ENCODE measurements at regions not wholly inside any gene's neighbourhood (a gene's known extent, or its start where the extent isn't known, plus 50 kb on each side); places are given as distances from the start of the nearest gene placed in this dataset.

DNA sequence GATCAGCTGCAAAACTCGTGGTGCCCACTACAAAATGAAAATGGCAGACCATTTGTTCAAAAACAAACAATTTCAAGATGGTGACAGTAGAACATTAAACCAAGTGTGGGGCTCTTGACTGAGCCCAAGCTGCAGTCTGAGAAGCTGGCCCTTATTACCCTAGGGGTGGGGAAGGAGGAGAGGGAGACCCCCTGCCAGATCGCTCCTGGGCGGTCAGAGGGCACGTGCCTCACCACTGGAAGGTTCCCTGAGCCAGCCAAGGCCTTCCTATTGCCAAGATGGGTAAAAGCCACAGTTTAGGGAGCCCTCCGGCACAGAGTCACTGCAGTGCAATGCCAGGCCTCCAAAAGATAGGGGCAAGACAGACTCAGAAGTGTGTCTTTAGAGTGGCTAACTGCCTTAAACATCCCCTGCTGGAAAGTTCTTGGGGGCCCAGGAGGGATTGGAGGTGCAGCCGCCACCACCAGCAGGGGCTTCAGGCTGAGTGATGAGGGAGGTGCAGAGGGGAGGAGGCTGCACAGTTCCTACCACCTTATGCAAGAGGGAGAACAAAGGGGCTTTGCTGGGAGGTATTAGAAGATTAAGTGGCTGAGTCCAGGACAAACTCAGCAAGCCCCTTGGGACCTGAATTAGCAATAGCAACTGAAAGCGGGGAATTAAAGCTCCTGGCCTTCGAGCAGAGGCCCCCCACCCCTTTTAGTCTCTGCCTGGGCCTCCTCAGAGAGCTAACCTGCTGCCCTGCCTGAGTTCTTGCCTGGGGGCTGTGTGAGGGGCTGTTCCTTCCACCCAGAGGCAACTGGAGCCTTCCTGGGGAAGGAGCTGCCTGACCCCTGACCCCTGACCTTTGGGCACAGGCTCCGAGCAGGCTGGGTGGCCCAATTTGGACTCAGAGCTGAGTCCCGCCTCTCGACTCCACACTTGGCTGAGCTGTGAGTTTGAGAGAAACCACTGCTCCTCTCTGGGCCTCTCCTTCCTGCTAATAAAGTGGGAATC is 88.4 kb downstream of the VEGFA start:
- no peak for DNase-seq

GRCh38 chr6:43856005-43856765 is 86.2 kb downstream of the VEGFA start:
- DNase-seq: no peak

GRCh38 chr6:43855247-43855646 is 85.2 kb downstream of the VEGFA start:
- DNase-seq: no peak

DNA sequence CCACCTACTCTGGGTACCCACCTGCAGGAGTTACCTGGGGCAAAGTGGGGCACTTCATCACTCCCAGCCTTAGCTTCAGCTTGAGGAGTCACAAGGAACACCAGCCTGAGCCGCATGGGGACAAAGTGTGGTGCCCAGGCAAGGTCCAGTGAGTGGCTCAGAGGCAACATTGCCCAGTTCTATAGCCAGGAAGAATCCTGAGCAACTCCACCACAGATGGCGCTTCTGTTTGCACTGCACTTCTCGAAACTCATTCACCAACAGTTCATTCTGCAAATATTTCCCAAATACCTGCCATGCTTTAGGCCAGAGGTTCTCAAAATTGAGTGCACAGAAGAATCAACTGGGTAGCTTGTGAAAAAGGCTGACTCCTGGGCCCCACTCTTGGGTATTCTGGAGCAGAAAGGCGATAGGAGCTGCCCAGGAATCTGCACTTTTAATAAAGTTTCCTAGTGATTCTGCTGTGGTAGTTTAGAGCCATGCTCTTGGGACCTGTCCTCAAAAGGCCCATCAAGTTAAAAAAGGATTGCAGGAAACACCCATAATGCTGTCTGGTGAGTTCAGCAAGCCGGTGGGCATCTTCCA is 83.1 kb downstream of the VEGFA start:
- no peak for DNase-seq

GRCh38 chr6:43852350-43852864 is 82.4 kb downstream of the VEGFA start:
- no peak for DNase-seq

DNA sequence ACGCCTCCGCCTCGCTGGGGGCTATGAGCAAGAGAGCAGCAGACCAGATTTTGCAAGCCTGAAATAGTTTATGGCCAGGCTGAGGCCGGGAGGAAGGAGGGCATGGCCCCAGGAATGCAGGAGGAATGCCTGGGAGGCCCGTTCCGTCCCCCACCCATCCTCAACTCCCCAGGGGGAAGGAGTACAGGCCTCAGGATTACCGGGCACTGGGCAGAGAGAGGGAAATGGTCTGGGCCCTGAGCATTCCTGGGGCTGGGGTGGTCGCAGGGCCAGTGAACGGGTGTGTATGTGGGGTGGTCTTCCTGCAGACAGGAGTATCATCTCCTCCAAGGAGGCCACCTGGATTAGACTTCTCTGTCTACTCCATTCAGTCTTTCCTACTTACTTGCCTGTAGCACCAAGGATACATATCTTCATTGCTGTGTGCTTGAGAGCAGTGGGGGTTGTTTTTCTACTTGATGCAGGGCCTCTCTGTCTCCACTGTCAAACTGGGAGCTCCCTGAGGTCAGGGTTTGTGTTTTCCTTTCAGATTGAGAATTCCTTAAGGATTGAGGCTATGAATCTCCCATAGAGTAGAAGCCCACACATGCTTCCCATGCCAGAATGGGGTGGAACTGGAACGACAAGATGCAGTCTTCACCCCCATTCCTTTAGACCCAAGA is 81.3 kb downstream of the VEGFA start:
- DNase-seq: no peak

- no peak for DNase-seq
These were observed 80.5 kb downstream of the VEGFA start for GRCh38 chr6:43850314-43851203.

DNA sequence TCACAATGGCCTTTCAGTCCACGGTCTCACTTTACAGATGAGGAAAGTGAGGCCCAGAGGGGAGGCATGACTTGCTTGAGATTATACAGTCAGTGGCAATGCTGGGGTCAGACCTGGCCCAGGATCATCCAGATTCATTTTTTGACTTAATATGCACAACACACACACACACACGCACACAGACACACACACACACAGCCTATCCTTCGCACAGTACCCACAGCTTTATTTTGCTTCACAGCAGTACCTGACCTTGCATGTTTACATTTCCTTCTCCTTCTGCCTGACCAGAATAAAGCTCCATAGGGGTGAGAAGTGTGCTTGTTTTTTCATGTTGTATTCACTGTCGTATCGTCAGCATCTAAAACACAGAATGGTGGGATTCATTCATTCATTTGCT is 79.8 kb downstream of the VEGFA start:
- no peak for DNase-seq

DNA sequence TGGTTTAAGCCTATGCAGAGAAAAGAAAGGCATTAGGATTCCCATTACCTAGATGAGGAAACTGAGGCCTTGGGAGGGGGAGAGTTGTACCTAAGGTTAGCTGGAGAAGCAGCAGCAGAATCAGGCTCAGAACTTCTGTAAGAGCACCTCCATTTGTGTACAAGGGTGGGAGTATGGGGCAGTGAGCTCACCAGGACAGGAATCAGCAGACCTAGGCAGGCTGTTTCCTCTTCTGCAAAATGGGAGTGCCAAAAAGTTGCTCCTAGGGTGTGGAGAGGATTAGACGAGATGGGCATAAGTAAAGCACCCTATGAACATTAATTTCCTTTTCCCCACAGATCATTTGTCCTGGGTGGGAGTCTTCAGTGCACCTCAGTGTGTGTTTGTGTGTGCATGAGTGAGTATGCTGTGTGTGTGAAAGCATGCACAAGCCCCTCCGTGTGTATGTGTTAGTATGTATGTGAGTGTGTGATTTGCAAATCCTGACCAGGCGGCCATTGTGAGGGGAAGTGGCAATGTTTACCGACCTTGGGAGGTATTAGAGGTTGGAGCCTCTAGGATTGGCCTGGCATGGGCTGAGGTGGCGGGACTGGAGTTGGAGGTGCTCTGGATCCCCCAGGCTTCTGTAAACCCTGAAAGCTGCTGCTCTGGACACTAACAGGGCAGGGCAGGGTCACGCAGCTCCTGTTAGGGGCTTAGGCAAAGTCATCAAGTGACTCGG is 78.8 kb downstream of the VEGFA start:
- DNase-seq: no peak

GRCh38 chr6:43847741-43848630 is 78.0 kb downstream of the VEGFA start:
- DNase-seq: no peak

DNA sequence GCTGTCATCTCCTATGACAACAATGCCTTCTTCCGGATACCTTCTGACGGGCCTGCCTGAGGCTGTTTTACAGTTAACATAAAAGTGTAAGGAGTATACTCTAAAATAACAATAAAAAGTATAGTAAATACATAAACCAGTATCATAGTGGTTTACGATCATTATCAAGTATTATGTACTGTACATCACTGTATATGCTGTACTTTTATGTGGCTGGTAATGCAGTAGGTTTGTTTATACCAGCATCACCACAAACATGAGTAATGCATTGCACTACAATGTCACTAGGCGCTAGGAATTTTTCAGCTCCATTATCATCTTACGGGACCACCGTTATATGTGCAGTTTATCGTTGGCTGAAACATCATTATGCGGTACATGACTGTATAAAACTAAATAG is 76.5 kb downstream of the VEGFA start:
- no peak for DNase-seq

DNA sequence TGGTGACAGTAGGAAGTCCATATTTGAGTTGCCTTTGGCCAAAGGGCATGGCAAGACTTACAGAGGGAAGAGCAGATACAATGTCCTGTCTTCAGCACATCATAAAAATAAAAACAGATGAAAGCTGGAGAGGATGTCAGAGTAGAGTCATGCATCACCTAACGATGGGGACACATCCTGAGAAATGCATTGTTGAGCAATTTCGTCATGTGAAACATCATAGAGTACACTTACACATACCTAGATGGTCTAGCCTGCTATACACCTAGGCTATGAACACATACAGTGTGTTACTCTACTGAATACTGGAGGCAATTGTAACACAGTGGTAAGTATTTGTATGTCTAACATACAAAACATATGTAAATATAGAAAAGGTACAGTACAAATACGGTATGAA is 75.6 kb downstream of the VEGFA start:
- no peak for DNase-seq

DNA sequence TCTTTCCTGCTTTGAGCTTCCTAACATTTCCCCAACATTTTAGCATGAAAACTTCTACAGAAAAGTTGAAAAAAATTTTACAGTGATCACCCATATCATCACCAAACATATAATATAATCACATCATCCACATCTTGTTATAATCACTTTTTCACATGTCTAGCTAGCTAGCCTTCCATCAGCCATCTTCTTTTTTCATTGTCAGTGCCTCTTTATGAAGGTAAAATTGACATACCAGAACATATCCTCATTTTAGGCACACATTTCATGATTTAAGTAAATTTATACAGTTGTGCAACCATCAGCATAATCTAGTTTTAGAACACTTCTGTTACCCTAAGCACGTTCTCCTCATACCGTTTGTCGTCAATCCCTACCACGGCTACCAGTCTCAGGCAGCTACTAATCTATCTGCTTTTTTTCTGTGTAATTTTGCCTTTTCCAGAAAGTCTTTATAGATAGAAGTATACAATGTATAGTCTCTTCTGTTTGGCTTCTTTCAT is 73.7 kb downstream of the VEGFA start:
- DNase-seq: no peak

DNA sequence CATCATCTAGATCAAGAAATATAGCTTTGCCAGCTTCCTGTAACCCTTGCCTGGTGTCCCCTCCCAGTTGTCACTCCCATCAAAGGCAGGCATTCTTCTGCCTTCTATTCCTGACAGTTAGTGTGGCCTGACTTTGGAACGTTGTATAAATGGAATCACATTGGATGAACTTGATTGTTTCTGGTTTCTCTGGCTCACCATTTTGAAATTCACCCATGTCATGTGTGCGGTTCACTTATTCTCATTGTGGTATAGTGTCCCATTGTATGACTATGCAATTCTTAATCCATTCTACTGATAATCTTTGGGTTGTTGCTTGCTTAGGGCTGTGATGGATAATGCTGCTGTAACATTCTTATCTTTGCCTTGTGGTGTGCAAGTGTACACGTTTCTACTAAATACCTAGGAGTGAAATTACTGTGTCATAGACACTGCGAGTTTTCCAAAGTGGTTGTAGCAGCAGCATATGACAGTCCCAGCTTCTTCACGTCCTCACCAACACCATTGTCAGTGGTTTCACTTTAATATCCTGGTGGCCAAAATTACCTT is 73.2 kb downstream of the VEGFA start:
- no peak for DNase-seq

GRCh38 chr6:43842231-43842794 is 72.3 kb downstream of the VEGFA start:
- DNase-seq: no peak

DNA sequence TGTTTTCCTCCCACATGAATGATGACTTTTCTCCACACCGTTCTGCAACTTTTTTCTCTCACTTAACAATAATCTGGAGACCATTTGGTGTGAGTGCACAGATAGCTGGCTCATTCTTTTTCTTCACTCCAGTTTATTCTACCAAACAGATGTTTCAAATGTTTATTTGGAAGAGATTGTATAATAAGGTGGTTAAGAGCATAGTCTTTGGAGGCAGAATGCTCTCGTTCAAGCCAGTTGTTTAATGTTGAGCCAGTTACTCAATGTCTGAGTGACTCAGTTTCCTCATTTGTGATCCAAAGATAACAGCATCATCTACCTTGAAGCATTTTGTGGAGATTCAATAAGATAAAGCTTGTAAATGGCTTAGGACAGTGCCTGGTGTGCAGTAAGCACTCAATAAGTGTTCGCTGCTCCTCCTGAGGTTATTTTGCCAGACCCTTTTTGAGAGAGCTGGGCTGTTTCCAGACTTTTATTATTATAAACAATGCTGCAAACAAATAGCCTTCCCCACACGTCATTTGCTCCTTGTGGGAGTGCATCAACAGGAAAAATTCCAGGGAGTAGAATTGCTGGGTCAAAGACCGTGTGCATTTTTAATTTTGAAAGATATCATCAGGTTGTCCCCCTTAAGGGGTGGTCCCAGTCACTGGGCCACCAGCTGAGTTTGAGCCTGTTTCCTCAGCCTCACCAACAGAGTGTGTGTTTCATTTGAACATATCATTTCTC is 70.6 kb downstream of the VEGFA start:
- no peak for DNase-seq
